Right lobe of liver (tissue), 4 donors: ENCODE measurements at regions not wholly inside any gene's neighbourhood (a gene's known extent, or its start where the extent isn't known, plus 50 kb on each side); places are given as distances from the start of the nearest gene placed in this dataset.

Experiments used
- POLR2A ChIP-seq: fragments of 450-650 bp; IDR thresholded peaks from one replicate; pipeline ENCODE4 v1.6.1; 2017; ENCODE audit warnings: antibody characterized with exemption, mild to moderate bottlenecking
- TF ChIP-seq, protein P1 (sequence below), 4 donors: fragments of 200-600 bp in 3 of 4; fragments of 450-650 bp in 1 of 4; IDR thresholded peaks; one replicate each; pipeline versions ENCODE4 v1.5.1 to v1.8.0; 2016 to 2022; ENCODE audit warnings: antibody characterized with exemption in 4 of 4, mild to moderate bottlenecking in 2 of 4
- donor health status: DM: no; HTN: no; CAD: no.
- donor health status: DM: no; HTN: no; CAD: no.
- donor health status: DM: no; HTN: yes; CAD: no.

DNA sequence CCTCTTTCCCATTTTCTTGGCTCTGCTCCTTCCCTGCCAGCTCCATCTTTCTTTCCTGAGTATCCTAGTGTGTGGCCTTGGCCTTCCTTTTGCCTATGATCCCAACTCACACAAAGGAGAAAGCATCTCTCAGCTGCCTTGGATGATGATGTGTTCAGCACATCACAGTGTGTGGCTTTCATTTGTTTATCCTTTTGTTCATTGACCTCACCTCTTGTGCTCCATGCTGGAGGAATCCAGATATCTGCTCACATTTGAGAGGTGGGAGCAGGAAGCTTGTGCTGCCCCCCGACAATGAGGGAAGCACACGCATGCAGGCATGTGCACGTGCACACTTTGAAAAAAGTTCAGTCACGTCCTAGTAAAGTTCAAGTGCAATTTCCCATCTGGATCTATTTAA is 131.0 kb downstream of the SMIM20 start:
- TF ChIP-seq, protein P1, sequence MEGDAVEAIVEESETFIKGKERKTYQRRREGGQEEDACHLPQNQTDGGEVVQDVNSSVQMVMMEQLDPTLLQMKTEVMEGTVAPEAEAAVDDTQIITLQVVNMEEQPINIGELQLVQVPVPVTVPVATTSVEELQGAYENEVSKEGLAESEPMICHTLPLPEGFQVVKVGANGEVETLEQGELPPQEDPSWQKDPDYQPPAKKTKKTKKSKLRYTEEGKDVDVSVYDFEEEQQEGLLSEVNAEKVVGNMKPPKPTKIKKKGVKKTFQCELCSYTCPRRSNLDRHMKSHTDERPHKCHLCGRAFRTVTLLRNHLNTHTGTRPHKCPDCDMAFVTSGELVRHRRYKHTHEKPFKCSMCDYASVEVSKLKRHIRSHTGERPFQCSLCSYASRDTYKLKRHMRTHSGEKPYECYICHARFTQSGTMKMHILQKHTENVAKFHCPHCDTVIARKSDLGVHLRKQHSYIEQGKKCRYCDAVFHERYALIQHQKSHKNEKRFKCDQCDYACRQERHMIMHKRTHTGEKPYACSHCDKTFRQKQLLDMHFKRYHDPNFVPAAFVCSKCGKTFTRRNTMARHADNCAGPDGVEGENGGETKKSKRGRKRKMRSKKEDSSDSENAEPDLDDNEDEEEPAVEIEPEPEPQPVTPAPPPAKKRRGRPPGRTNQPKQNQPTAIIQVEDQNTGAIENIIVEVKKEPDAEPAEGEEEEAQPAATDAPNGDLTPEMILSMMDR (IDR thresholded peaks at IDR 0.05): no peak
- no peak for TF ChIP-seq POLR2A
